ENCODE measurements at regions not wholly inside any gene's neighbourhood (a gene's known extent, or its start where the extent isn't known, plus 50 kb on each side); places are given as distances from the start of the nearest gene placed in this dataset.

- DNase-seq (ENCODE audit: low read depth): no peak
- H3K4me3 ChIP-seq (ENCODE audit: low read depth, low read length): no peak overlapping the region
- TF ChIP-seq, protein P1, sequence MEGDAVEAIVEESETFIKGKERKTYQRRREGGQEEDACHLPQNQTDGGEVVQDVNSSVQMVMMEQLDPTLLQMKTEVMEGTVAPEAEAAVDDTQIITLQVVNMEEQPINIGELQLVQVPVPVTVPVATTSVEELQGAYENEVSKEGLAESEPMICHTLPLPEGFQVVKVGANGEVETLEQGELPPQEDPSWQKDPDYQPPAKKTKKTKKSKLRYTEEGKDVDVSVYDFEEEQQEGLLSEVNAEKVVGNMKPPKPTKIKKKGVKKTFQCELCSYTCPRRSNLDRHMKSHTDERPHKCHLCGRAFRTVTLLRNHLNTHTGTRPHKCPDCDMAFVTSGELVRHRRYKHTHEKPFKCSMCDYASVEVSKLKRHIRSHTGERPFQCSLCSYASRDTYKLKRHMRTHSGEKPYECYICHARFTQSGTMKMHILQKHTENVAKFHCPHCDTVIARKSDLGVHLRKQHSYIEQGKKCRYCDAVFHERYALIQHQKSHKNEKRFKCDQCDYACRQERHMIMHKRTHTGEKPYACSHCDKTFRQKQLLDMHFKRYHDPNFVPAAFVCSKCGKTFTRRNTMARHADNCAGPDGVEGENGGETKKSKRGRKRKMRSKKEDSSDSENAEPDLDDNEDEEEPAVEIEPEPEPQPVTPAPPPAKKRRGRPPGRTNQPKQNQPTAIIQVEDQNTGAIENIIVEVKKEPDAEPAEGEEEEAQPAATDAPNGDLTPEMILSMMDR (IDR thresholded peaks at IDR 0.05; ENCODE audit: insufficient read depth, low read depth, low read length): no peak
Observed at GRCh38 chr2:41141146-41141791, 689.4 kb upstream of the SLC8A1 start.

GRCh38 chr2:41142478-41142877 lies 690.6 kb upstream of the SLC8A1 start:
- TF ChIP-seq, protein P1 (IDR thresholded peaks at IDR 0.05; ENCODE audit: insufficient read depth, low read depth, low read length): no peak
- no peak overlapping the region for H3K4me3 ChIP-seq (ENCODE audit: low read depth, low read length)
- DNase-seq (ENCODE audit: low read depth): no peak

- TF ChIP-seq, protein P1 (IDR thresholded peaks at IDR 0.05; ENCODE audit: insufficient read depth, low read depth, low read length): no peak
- H3K4me3 ChIP-seq (ENCODE audit: low read depth, low read length): no peak overlapping the region
- no peak for DNase-seq (ENCODE audit: low read depth)
Observed at GRCh38 chr2:41145066-41145465, 693.2 kb upstream of the SLC8A1 start.

GRCh38 chr2:41149054-41149453 lies 697.2 kb upstream of the SLC8A1 start:
- TF ChIP-seq, protein P1 (IDR thresholded peaks at IDR 0.05; ENCODE audit: insufficient read depth, low read depth, low read length): no peak
- no peak overlapping the region for H3K4me3 ChIP-seq (ENCODE audit: low read depth, low read length)
- no peak for DNase-seq (ENCODE audit: low read depth)

DNA sequence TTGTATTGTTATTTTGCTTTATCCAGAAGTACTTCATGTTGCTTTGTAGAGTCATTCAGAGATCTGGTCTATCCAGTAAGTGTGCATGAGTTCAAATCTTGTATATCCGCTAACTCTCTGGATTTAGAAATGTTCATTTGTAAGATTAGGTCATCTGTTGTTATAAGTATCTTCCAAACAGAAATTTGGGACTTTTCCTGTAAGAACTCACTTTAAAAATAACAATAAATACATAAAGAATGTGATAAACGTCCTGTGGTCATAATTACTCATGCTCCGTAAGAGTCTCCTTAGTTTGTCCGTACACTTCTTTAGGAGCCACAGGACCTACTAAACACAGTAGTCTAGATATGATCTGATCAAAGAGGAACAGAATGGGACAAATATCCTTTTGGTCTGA lies 699.9 kb upstream of the SLC8A1 start:
- no peak for DNase-seq (ENCODE audit: low read depth)
- TF ChIP-seq, protein P1 (IDR thresholded peaks at IDR 0.05; ENCODE audit: insufficient read depth, low read depth, low read length): no peak
- H3K4me3 ChIP-seq (ENCODE audit: low read depth, low read length): no peak overlapping the region

DNA sequence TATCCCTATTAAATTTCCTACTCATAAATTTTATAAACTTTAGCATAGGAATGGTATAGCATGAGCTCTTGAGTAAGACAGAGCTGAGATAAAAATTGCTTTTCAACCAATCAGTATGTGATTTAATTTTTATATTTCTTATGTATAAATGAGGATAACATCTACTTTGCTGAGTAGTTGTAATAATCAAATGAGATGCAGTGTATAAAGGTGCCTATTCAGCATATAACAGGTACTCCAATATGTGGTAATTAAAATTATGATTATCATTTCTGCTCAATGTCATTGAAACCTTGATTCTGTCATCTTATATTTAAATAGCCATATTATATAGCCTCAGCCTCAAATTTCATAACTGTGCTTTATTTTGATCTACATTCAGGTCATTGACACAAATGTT lies 700.4 kb upstream of the SLC8A1 start:
- no peak for DNase-seq (ENCODE audit: low read depth)
- TF ChIP-seq, protein P1 (IDR thresholded peaks at IDR 0.05; ENCODE audit: insufficient read depth, low read depth, low read length): no peak
- no peak overlapping the region for H3K4me3 ChIP-seq (ENCODE audit: low read depth, low read length)

DNA sequence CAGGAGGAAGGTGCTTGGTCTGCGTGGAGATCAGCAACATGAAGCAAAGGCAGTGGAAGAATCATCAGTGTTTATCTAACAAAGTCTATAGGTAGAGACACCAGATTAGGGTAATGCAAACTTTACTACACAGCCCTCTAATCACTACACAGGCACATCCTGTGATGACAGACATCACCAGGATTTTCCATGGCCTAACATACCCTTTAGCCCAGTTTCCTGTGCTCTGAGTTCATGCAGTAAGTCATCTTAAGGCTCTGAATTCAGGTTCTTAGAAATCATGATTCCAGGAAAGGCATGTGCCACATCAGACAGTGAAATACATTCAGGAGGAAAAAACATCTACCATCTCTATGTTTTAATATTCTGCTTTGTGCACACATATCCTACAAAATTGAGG lies 708.5 kb upstream of the SLC8A1 start:
- DNase-seq (ENCODE audit: low read depth): no peak
- H3K4me3 ChIP-seq (ENCODE audit: low read depth, low read length): no peak overlapping the region
- TF ChIP-seq, protein P1 (IDR thresholded peaks at IDR 0.05; ENCODE audit: insufficient read depth, low read depth, low read length): no peak

Measured in fibroblast of villous mesenchyme (primary cell).